Mucosa of descending colon (tissue), 3 donors: ENCODE measurements at regions not wholly inside any gene's neighbourhood (a gene's known extent, or its start where the extent isn't known, plus 50 kb on each side); places are given as distances from the start of the nearest gene placed in this dataset.

Source experiments
- ATAC-seq: fragments of 200-7000 bp; cut with Tn5 transposase; one replicate; pipeline ENCODE4 v1.9.1; 2020; ENCODE audit warnings: mild to moderate bottlenecking, moderate library complexity
- DNase-seq, 3 donors: peaks; one replicate each; pipeline ENCODE4 v3.0.0-alpha.2; 2020
- H3K36me3 ChIP-seq: fragments of 200-600 bp; one replicate; pipeline ENCODE4 v1.8.0; 2021; ENCODE audit warnings: low read depth, mild to moderate bottlenecking
- H3K4me1 ChIP-seq: fragments of 200-600 bp; one replicate; pipeline ENCODE4 v1.8.0; 2021; ENCODE audit warnings: low read depth, mild to moderate bottlenecking
- H3K4me3 ChIP-seq: fragments of 200-600 bp; one replicate; pipeline ENCODE4 v1.8.0; 2021; ENCODE audit warnings: mild to moderate bottlenecking
- H3K9me3 ChIP-seq: fragments of 200-600 bp; one replicate; pipeline ENCODE4 v1.8.0; 2021; ENCODE audit warnings: mild to moderate bottlenecking
- intact Hi-C, 2 donors: fragments of 100-400 bp; cut with DNase I in 1 of 2; cut with micrococcal nuclease in 1 of 2; formaldehyde crosslinking; loops; one replicate each; pipeline versions ENCODE4 v1.11.0 to v1.11.1; 2022; cut with DNase I, micrococcal nuclease
- TF ChIP-seq, protein P1 (sequence below): fragments of 200-600 bp; IDR thresholded peaks from one replicate; pipeline ENCODE4 v1.8.0; 2022; ENCODE audit warnings: antibody characterized with exemption, mild to moderate bottlenecking
- donor health status: DM: no; HTN: no; CAD: no; lungs with moderate emphysema.
- donor health status: DM: no; HTN: no; CAD: no.
- donor health status: DM: no; HTN: yes; CAD: no.

GRCh38 chr7:77475181-77475580 lies 59.0 kb upstream of the GSAP start:
- Histone ChIP-seq H3K4me1 (peaks cover 5% of the 10 kb centered on the region), H3K4me3 (no peak overlapping the region), H3K36me3 (no peaks in the 10 kb centered on the region), H3K9me3 (no peaks in the 10 kb centered on the region)
- ATAC-seq: no peak
- TF ChIP-seq, protein P1, sequence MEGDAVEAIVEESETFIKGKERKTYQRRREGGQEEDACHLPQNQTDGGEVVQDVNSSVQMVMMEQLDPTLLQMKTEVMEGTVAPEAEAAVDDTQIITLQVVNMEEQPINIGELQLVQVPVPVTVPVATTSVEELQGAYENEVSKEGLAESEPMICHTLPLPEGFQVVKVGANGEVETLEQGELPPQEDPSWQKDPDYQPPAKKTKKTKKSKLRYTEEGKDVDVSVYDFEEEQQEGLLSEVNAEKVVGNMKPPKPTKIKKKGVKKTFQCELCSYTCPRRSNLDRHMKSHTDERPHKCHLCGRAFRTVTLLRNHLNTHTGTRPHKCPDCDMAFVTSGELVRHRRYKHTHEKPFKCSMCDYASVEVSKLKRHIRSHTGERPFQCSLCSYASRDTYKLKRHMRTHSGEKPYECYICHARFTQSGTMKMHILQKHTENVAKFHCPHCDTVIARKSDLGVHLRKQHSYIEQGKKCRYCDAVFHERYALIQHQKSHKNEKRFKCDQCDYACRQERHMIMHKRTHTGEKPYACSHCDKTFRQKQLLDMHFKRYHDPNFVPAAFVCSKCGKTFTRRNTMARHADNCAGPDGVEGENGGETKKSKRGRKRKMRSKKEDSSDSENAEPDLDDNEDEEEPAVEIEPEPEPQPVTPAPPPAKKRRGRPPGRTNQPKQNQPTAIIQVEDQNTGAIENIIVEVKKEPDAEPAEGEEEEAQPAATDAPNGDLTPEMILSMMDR: no peak
- no peak for DNase-seq
- intact Hi-C loops: no loop called here

DNA sequence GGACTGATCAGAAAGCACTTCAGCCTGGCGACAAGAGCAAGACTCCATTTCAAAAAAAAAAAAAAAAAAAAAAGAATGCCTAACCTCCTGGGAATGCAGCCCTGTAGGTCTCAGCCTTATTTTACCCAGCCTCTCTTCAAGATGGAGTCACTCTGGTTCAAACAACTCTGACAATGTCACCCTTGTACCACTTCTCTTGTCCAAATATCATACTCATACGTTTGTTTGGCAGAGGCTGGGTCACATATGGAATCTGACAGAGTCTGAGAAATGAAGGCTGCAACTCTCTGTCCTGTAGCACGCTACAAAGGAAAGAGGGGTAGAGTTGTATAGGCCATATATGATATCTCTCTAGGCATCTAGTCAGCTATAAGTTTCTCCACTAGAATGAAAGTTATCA lies 58.6 kb upstream of the GSAP start:
- H3K9me3 ChIP-seq: no peaks in the 10 kb centered on the region
- H3K4me1 ChIP-seq: peaks cover 5% of the 10 kb centered on the region
- no peaks in the 10 kb centered on the region for H3K36me3 ChIP-seq
- intact Hi-C loops: no loop called here
- no peak overlapping the region for H3K4me3 ChIP-seq
- ATAC-seq: no peak
- TF ChIP-seq, protein P1: no peak
- DNase-seq: no peak

GRCh38 chr7:77473229-77474005 lies 57.3 kb upstream of the GSAP start:
- ATAC-seq (peak; percentile 95), DNase-seq (peak in 1 of 3 donors; percentile 25)
- intact Hi-C loops: no loop called here

GRCh38 chr7:77469927-77470326 lies 53.8 kb upstream of the GSAP start:
- no peak for DNase-seq
- TF ChIP-seq, protein P1: no peak
- Histone ChIP-seq H3K4me3 (no peak overlapping the region), H3K36me3 (no peaks in the 10 kb centered on the region), H3K4me1 (peaks cover 5% of the 10 kb centered on the region), H3K9me3 (no peaks in the 10 kb centered on the region)
- intact Hi-C loops: no loop called here
- ATAC-seq: no peak

More at GRCh38 chr7:77473229-77474005, 57.3 kb upstream of the GSAP start:
- Histone ChIP-seq H3K9me3 (no peaks in the 10 kb centered on the region), H3K4me3 (no peak overlapping the region), H3K4me1 (peaks cover 5% of the 10 kb centered on the region), H3K36me3 (no peaks in the 10 kb centered on the region)
- TF ChIP-seq, protein P1: no peak

DNA sequence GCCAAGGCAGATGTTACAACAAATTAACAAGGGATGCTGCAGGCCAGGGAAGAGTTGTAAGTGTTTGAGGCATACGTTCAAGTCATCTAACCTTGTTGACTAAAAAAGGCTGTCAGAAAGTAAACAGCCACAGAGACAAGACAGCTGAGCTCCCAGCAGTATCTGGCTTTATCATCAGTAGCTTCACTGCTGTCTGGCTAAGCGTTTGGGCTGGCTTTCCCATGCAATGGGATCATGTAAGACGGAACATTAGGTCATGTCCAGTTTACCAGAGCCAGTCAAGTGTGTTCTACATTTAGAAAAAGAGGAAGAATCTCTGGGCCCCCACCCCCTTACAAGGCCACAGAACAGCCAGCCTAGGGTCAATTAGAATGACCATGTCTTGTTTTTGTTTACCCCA lies 51.3 kb upstream of the GSAP start:
- H3K4me1 ChIP-seq: no peaks in the 10 kb centered on the region
- intact Hi-C loops: no loop called here
- ATAC-seq (peak; percentile 63), DNase-seq (peak in 1 of 3 donors; percentile 29)
- H3K4me3 ChIP-seq: no peak overlapping the region
- no peaks in the 10 kb centered on the region for H3K9me3 ChIP-seq
- H3K36me3 ChIP-seq: no peaks in the 10 kb centered on the region
- TF ChIP-seq, protein P1: no peak
